Left renal pelvis (tissue), 4 donors: ENCODE measurements at regions not wholly inside any gene's neighbourhood (a gene's known extent, or its start where the extent isn't known, plus 50 kb on each side); places are given as distances from the start of the nearest gene placed in this dataset.
A peak's percentile ranks its signal among the peaks of the same experiment; 100 is the strongest.

Experiments used
- DNase-seq, 4 donors: peaks; one replicate each; pipeline ENCODE4 v3.0.0-alpha.2; 2013; ENCODE audit warnings: low read depth in 4 of 4, low spot score in 3 of 4

DNA sequence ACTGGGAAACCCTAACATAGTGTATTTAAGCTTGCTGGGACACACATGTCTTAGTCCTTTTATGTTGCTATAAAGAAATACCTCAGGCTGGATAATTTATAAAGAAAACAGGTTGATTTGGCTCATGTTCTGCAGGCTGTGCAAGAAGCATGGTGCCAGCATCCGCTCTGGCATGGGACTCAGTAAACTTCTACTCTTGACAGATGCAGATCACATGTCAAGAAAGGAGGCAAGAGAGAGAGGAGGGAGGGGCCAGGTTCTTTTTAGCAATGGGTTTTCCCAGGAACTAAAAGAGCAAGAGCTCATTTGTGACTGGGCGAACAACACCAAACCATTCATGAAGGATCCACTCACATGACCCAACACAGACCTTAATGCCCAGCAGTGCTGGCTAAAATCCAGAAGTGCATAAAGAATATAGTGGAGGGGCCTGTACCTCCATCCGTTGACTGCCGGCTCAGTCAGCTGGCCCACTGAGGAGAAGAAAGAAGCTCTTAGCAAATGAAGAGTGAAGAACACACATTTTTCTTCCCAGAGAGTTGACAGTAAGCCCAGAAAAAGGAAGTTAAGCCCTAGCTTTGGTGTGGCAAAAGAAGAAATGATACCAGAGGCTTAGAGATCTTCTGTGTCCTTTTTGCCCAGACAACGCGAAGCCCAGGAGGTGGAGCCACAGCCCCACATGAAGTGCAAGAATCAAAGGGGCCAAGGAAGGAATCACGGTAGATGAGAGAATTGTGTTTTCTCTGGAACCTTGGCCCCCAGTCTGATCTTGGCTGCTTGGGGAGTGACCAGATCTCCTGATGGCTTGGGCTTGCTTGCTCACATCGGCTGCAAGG lies 183.5 kb upstream of the FAM98A start:
- no peak for DNase-seq

DNA sequence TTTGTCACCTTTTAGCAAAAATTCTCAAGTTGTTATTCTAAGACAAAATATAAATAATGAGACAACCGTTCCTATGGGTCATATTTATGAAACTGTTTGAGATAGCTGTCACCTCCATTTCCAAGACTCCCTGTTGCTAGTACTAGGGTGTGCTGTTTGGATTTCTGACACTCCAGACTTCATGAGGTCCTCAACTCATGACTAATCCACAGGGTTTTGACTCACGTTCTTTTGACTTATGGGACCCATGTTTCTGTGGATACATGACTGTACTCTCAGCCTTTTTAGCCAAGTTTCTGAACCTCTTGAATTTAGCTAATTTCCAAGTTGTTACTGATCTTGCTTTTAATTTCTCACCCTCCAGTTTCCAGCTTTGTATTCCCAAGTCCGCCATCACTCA lies 178.7 kb upstream of the FAM98A start:
- no peak for DNase-seq

DNA sequence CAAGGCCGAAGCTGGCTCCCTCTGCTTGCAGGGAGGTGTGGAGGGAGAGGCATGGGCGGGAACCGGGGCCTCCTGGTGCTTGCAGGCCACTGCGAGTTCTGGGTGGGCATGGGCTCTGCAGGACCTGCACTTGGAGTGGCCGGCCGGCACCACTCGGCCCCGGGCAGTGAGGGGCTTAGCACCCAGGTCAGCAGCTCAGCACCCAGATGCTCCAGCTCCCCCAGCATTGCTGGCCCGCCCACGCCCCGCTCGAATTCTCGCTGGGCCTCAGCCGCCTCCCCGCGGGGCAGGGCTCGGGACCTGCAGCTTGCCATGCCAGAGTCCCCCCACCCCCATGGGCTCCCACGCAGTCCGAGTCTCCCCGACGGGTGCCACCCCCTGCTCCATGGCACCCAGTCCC lies 176.2 kb upstream of the FAM98A start:
- no peak for DNase-seq

DNA sequence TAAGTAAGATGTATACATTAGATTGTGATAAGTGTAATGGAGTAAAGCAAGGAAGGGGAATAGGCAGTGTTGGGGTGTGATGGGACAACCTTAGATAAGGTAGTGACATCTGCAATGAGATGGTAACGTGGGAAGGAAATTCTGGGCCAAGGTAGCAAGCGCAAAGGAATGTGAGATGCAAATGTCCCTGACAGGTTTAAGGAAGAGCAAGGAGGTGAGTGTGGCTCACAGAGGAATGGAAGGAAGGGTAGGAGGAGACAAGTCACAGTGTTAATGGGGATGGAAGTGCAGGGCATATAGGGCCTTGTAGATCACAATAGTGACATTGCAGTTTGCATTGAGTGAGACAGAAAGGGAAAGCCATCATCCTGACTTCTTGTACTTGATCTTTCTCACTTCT lies 170.9 kb upstream of the FAM98A start:
- DNase-seq: no peak

DNA sequence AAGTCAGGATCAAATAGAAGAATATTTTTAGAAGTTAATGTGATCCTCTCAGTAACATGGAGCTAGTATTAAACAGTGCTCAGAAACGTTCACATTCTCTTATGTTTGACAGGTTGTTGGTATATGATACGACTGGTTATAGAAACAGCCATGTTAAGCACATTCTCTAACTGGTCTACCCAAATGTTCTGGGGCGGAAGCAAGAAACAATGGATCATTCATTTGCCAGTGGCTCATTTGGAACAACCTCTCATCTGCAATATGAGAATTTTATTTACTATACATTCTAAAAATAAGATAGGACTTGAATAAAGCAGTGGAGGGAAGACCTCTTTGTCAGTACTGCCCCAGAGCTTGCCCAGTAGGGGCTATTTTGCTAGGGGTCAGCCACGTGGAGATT lies 167.1 kb upstream of the FAM98A start:
- DNase-seq: no peak

DNA sequence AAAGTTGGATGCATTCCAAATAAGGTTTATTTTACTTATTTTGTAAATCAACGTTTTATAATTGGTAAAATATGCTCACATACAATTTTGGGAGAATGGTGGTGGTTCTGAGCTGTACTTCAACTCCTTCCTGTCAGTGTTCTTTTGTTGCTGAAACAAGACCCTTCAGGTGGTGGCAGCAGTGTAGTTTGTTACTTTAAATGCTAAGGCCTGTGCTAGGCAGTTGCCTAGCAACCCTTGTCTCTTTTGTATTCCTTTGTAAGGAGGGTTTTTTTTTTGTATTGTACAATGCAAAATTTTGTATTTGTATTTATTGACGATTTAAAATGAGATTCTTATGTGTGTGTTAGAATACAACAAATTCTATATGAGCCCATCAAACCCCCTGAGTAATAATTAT lies 166.0 kb upstream of the FAM98A start:
- peak in 3 of 4 donors; percentile 14 to 32 (median 24) for DNase-seq

DNA sequence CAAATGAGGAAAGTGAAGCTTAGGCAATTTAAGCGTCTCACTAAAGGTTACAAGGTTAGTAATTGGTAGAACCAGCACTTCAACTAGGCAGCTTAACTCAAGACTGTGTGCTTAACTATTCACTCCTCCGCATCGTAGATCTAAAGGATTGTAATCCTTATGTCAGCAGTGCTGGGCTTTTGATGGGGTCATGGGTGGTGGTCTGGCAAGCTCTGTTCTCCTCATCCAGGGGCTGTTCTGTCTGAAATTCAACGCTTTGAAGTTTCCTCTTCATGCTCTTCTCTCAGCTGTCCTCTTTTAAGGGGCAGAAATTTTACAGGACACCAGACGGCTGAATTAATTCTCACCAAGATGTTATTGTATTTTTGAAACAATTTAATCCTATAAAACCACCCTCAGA lies 165.5 kb upstream of the FAM98A start:
- DNase-seq: no peak

DNA sequence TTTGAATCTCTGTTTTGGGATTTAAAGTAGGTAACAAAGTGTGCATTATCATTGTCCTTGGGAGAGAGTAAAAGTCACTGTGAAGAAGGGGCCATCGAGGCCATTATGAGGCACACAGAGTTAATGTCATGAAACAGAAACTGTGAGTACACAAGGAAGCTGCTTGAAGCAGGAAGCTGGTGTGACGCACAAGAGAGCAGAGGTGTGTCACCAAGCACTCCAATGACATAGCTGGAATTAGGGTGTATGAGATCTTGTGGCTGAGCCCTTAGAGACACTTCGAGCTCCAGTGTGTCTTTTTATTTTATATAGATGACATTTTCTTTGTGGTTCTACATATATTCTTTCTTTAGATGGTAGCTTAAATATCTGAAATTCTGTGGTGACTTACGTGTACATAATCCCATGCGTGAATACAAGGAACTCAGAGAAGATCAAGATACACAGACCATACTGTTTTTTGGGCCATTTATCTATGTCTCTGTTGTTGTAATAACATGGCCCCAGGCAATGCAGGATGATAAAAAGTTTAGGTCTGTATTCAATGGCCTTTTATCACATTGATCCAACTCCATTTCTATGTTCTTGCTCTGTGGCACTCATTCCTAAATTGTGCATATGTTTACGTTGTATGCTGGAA lies 164.7 kb upstream of the FAM98A start:
- no peak for DNase-seq

DNA sequence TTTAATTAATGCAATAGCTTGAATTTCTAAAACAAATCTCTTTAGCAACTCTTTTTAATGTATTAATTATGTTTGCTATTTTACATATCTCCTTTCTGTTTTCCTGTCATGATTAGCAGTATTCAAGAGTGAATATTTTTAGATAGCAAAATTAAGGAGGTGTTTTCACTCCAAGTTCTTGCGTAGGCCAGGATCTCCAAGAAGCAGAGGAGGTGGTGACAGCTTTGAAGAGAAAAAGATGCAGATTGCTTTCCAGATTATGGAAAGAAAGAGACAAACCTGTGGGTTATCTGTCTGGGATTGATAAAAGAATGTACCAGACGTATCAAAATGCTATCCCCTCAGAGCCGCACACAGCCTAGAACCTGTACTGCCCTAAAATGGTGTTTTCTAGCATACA lies 163.5 kb upstream of the FAM98A start:
- DNase-seq: no peak

DNA sequence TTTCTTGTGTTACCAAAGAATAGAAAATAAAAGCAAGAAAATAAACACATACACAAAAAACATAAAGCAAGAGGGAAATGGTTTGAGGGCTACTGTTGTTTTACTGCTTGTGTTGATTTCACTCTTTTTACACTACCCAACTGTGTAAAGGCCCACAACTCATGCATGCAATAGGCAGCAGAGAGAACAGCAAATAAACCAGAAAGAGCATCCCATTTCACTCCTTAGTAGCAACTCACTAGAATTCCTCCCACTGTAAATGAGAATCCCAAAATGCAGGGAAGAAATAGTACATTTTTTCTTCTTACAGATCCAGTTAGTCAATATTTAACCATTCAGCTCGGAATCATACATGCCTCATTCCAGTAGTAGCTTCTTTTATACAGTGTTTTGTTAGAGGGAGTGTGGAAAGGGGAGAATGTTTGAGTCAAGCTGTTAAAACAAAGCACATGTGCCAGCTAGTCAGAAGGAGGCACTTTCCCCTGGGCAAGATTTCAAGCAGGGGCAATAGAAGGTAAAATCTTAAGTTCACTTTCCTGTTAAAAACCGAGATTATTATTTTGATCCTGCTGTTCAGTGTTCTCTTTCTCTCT lies 147.2 kb upstream of the FAM98A start:
- DNase-seq: no peak

DNA sequence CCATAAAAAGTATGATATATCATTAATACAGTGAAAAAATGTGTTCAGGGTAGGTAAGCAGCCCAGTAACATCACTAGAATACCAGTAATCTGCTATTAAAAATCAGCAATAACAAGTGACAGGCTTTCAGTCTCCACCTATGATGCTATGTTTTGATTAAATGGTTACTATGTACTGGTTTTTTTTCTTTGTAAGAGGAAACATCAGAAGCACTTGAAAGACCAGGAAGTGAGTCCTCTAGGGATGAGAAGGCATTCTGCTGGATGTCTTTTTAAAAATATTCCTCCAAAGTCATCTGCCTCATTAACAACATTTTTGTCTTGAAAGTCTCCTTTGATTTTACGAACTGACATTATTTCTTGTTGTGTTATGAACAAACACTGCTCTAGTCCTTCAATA lies 136.0 kb upstream of the FAM98A start:
- no peak for DNase-seq

DNA sequence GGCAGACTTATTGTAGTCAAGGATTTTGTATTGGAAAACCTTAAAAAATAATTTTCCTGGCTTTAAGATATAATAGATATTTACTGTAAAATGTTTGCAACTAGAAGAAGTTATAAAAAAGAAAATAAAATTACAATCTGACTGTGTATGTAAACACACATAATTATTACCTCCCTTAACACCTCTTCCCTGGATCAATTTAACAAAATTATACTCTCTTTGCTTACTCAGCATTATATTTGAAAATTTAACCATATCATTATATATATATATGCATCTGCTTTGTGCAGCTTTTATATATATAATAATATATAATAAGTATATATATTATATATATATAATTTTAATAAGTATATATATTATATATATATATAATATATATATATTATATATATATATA lies 131.7 kb upstream of the FAM98A start:
- DNase-seq: no peak

DNA sequence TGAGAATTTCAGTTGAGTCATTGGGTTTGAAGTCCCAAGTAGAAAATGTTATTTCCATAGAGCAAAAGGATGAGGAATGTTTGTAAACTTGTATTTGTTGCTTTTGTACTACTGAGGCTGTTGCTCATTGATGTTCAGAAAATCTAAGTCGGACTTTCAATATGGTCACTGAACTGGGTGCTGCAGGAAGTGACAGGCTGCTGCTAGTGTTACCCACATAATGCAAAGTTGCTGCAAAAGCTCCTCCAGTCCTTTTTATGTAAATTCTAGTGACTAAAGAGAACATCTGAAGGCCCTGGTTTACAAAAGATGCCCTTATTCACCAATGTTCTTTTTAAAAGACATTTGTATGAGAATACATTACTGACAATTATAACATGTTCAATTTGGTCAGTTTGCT lies 131.1 kb upstream of the FAM98A start:
- DNase-seq: no peak

DNA sequence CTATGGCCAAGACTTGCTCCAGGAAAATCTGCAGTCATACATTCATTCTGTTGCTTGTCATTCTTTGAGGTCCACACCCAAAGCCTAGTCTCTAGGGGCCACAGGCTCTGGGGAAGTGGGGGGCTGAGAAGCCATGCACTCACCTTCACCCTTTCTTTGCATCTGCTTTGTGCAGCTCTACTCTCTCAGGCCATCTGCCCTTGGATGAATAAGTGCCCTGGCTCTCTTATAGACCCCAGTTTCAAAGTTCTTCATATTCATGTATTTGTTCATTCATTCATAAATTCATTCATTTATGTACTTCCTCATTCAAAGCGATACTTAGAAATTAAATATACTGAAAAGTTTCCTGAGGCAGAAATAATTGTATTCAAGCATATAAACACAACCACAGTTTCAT lies 130.3 kb upstream of the FAM98A start:
- no peak for DNase-seq

DNA sequence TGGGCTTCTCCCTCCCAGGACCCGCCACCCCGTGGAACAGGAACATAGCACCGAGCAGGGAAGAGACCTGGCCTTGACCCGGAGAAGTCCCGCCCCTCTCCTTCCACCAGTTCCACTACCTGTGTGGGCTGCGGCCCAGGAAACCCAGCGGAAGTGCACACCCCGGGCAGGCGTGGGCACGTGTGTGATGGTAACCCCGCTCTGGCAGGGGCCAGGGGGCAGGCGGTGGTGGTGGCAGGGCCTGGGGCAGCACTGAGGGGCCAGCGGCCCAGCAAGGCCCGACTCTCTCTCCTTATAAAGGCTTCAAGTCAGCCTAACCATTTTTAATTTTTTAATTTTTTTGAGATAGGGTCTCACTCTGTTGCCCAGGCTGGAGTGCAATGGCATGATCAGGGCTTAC lies 129.0 kb upstream of the FAM98A start:
- DNase-seq: no peak

DNA sequence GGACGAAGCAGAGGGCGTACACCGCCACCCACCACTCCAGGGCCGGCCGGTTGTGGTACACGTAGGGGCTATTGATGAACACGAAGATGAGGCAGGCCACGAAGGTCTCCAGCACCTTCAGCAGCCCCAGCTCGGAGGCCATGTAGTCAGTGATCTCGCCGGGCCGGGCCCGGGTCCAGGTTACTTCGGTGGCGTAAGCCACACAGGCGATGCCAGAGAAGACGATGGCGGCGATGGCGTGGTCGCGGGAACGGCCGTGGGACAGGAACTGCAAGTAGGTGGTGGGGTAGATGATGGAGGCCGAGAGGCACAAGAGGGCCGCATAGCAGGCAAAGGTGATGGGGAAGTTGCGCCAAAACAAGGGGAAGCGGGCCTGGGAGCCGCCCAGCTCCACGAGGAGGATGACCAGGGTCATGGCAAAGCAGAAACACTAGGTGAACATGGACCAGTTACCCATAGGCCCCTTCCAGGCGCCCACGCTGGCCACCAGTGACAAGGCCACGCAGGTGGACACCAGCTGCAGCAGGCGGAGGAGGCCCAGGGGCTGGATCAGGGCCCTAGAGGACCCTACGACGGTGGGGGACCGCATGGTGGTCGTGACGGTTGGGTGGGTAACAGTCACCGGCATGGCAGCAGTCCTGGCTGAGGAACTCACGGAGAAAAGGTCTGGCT lies 128.4 kb upstream of the FAM98A start:
- no peak for DNase-seq

DNA sequence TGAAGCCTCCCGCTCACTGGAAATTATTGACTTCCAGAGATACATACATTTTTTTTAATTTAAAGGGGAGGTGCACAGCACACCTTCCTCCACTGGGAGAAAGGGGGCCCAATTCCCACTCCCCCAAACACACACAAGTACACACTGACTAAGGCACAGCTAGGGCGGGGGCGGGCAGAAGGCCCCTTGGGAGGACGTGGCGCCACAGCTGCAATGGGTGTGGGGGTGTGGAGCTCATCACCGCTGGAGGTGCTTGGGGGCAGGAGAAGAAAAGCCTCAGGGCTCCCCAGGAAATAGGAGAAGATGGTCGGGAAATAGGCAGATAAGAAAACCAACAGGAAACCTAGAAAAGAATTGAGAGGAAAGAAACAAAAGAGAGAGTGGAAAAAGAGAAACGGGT lies 127.3 kb upstream of the FAM98A start:
- no peak for DNase-seq

DNA sequence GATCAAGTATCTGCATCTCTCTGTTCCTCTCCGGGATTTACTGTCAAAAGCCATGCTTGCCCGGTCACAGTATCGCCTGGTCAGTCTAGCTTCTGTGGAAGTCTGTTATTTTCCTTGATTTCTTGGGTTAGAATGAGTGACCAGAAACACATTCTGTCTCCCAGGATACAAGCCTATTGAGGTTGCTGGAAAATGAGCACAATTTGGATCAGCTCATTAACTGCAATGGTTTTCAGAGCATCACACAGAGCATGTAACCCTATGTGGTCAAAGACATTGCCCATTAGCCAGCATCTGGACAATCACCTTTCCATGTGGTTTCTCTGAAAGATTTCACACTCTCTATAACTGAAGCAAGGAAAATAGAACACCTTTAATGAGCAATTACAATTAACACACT lies 124.2 kb upstream of the FAM98A start:
- no peak for DNase-seq

DNA sequence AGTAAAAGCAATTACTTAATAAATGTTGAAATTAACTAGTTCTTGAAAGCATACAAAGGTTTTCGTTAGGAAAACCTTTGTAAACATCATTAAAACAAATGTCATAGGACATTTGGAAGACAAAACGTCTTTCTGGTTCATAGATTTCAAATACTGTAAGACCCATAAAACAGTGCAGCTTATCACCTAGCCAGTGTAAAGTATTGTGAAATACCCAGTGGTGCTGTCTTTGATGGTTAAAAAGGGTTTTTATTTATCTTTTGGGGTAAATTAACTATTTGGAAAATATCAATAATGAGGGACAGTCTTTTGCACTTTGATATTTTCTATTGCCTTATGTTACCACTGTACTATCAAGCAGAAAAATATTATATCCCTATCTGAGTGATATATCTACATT lies 120.0 kb upstream of the FAM98A start:
- no peak for DNase-seq

DNA sequence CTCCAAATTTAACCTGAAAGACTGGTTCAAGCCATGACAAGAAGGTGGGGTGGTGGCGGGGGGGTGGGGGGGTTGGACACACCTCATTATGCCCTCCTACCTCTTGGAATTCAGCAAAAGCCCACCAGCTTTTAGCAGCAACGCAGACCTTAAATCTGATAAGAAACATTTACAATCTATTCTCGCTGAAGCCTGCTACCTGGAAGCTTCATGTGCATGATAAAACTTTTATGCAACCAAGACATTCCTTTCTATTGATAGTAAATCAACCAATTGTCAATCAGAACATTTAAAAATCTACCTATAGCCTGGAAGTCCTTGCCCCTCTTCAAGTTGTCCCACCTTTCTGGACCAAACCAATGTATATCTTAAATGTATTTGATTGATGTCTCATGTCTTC lies 113.6 kb upstream of the FAM98A start:
- DNase-seq: no peak

DNA sequence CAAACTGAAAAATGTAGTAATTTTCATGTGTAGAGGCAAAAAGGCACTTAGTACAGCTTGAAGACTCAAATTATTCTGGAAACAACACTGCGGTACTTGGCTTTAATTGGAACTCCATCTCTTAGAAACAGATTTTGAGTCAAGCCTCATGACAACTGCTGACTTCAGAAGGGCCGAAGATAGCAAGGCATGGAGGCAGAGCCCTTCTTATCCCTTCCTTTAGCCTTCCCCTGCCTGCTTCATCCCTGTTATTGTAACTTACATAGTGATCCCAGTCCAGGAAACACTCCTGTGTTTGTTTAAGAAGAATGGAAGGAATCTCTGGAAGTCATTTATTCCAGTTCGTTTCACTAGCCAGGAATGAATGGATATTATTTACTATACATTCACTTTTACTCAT lies 110.9 kb upstream of the FAM98A start:
- no peak for DNase-seq

DNA sequence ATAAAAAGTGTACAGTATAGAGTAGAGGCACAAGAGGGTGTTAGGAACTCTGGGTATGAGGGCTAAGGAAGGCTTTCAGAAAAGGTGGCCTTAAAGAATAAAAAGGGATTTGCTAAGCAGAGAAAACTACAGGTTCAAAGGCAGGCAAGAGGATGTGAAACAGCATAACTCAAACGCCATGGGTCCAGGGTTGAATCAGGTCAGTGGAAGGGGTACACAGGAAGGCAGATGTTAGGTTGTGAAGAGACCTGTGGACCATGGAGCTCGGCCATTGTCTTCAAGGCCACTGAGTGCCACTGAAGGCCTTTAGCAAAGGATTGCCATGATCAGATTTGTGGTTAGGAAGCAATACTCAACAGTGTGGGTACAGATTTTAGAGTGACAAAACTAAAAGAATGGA lies 108.2 kb upstream of the FAM98A start:
- DNase-seq: no peak
